Pancreas (tissue), 10 donors: ENCODE measurements at regions not wholly inside any gene's neighbourhood (a gene's known extent, or its start where the extent isn't known, plus 50 kb on each side); places are given as distances from the start of the nearest gene placed in this dataset.

Experiments used
- ATAC-seq, 4 donors: fragments of 200-7000 bp; cut with Tn5 transposase; one replicate each; pipeline versions ENCODE4 v1.8.0 to v1.9.1; 2020; ENCODE audit warnings: mild to moderate bottlenecking in 4 of 4, moderate library complexity in 4 of 4
- DNase-seq, 6 donors: peaks; one replicate each; pipeline ENCODE4 v3.0.0-alpha.2; 2020
- FAIRE-seq: peaks from 2 replicates; lab custom pipeline; 2012; peaks lifted over from hg19 to GRCh38; lab: Jason Lieb, UNC
- H3K27ac ChIP-seq, 4 donors: fragments of 200-600 bp; sonication (generic); 1 replicate in 3 of 4; 2 replicates in 1 of 4; pipeline versions ENCODE4 v1.5.0 to v1.8.0; 2020
- H3K27me3 ChIP-seq, 4 donors: fragments of 200-600 bp; one replicate each; pipeline ENCODE4 v1.8.0; 2021
- H3K36me3 ChIP-seq, 3 donors: fragments of 200-600 bp; sonication (generic) in 1 of 3; one replicate each; pipeline versions ENCODE4 v1.5.0 to v1.8.0; 2020 to 2021
- H3K4me1 ChIP-seq, 3 donors: fragments of 200-600 bp; one replicate each; pipeline ENCODE4 v1.8.0; 2021
- H3K4me3 ChIP-seq, 4 donors: fragments of 200-600 bp; sonication (generic) in 2 of 4; one replicate each; pipeline versions ENCODE4 v1.5.0 to v1.8.0; 2020 to 2021
- H3K9me3 ChIP-seq, 4 donors: fragments of 200-600 bp; one replicate each; pipeline ENCODE4 v1.8.0; 2021
- CTCF ChIP-seq, 4 donors: fragments of 200-600 bp; sonication (generic) in 3 of 4; IDR thresholded peaks; one replicate each; pipeline versions ENCODE4 v1.5.0 to v1.8.0; 2021; ENCODE audit warnings: antibody characterized with exemption in 4 of 4
- WGBS, 2 donors: extraction: QIAGEN DNeasy Blood & Tissue Kit; methylation state at CpG; one replicate each; pipeline ENCODE4 v1.1.7; 2013; 5-methylcytosine and 5-hydroxymethylcytosine counted together
- intact Hi-C, 3 donors: fragments of 100-400 bp; cut with DNase I; formaldehyde crosslinking; loops; one replicate each; pipeline versions ENCODE4 v1.11.1 to v1.14.2; 2022
- donor health status: healthy with polysubstance abuse.
- donor health status: DM: no; HTN: no; CAD: no; lungs with moderate emphysema.
- donor health status: DM: no; HTN: no; CAD: no.
- donor health status: control.
- donor health status: control.
- donor health status: Bipolar disorder and iron deficiency.
- donor health status: DM: yes; HTN: yes; CAD: no.
- donor health status: DM: no; HTN: no; CAD: no.
- donor health status: DM: no; HTN: no; CAD: no.
- donor health status: DM: yes; HTN: yes; CAD: no.

- DNase-seq (no peak), FAIRE-seq (no peak), ATAC-seq (no peak)
- H3K4me1 ChIP-seq: no peaks in the 10 kb centered on the region
- H3K36me3 ChIP-seq: no peaks in the 10 kb centered on the region
- no peak overlapping the region for H3K4me3 ChIP-seq
- H3K27ac ChIP-seq: no peak overlapping the region
- WGBS, 2 donors: 25 to 27% methylated on average over 2 of the region's 2 CpGs
- no peak for TF ChIP-seq CTCF (IDR thresholded peaks at IDR 0.05)
- no peaks in the 10 kb centered on the region for H3K9me3 ChIP-seq
- no peaks in the 10 kb centered on the region for H3K27me3 ChIP-seq
- intact Hi-C loops: no loop called here
These were observed 65.1 kb upstream of the POF1B start for GRCh38 chrX:85444613-85445012.
